NB4 (cell line): ENCODE measurements at regions not wholly inside any gene's neighbourhood (a gene's known extent, or its start where the extent isn't known, plus 50 kb on each side); places are given as distances from the start of the nearest gene placed in this dataset.

Source experiments
- MYC ChIP-seq: IDR thresholded peaks from 2 replicates; pipeline ENCODE4 v1.6.1; 2011; ENCODE audit warnings: low read depth, low read length
- POLR2A ChIP-seq: IDR thresholded peaks from 2 replicates; pipeline ENCODE4 v1.6.1; 2011; ENCODE audit warnings: mild to moderate bottlenecking; ENCODE audit not compliant: insufficient read length; ENCODE audit errors: extremely low read depth
- TF ChIP-seq, protein P1 (sequence below): IDR thresholded peaks from one replicate; pipeline ENCODE4 v1.5.1; 2012; ENCODE audit warnings: low read depth, low read length
- TF ChIP-seq, protein P2 (sequence below): IDR thresholded peaks from 2 replicates; pipeline ENCODE4 v1.6.1; 2011; ENCODE audit warnings: low read depth, low read length

- TF ChIP-seq, protein P1, sequence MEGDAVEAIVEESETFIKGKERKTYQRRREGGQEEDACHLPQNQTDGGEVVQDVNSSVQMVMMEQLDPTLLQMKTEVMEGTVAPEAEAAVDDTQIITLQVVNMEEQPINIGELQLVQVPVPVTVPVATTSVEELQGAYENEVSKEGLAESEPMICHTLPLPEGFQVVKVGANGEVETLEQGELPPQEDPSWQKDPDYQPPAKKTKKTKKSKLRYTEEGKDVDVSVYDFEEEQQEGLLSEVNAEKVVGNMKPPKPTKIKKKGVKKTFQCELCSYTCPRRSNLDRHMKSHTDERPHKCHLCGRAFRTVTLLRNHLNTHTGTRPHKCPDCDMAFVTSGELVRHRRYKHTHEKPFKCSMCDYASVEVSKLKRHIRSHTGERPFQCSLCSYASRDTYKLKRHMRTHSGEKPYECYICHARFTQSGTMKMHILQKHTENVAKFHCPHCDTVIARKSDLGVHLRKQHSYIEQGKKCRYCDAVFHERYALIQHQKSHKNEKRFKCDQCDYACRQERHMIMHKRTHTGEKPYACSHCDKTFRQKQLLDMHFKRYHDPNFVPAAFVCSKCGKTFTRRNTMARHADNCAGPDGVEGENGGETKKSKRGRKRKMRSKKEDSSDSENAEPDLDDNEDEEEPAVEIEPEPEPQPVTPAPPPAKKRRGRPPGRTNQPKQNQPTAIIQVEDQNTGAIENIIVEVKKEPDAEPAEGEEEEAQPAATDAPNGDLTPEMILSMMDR, result no peak
- TF ChIP-seq POLR2A (no peak), MYC (no peak)
- TF ChIP-seq, protein P2, sequence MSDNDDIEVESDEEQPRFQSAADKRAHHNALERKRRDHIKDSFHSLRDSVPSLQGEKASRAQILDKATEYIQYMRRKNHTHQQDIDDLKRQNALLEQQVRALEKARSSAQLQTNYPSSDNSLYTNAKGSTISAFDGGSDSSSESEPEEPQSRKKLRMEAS, result no peak
Measured at GRCh38 chr18:73668051-73668450, 479.6 kb downstream of the FBXO15 start.
